AML-193 (cell line): ENCODE measurements at regions not wholly inside any gene's neighbourhood (a gene's known extent, or its start where the extent isn't known, plus 50 kb on each side); places are given as distances from the start of the nearest gene placed in this dataset.
"Not testable (repeated sequence)": the region's sequence is repeated elsewhere in the genome, so short reads cannot be mapped to it uniquely, and the experiment has no call there.

Experiments
- DNase-seq, 2 experiments: peaks; one replicate each; lab custom pipeline; 2025; lab: John Stamatoyannopoulos, UW

DNA sequence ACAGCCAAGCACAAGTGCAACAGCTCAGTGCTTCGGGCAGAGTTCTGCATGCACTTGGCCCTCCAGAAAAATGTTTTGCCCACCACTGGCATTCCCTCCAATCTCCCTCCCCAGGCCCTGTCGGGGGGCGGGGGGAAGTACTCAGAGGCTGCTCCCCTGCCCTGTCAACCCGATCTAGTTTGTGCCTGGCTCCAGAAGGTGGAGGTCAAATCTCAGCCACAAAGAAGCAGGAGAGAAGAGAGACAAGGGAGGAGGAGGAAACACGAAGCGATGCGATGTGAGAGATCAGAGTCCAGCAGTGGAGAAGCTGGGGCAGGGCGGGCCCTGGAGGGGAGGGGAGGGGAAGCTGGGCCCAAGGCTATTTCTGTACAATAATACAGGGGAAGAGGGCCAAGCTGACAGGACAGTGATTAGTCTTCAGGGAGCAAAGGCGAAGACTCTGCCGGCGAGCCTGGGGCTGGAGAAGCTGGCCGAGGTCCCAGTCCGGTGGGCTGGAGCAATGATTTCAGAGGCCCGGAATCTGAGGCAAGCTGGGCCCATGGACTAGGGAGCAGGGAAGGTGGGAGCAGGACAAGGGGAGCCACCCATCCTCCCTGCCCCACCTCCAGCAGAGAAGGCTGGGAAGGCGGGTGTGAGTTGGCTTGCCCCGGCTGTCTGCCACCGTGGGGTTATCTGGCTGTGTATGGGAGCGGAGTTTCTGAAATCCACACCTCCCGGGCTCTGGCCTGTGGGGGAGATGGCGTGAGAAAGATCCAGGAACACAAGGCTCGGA lies 167.1 kb downstream of the EFNB1 start:
- no peak for DNase-seq

DNA sequence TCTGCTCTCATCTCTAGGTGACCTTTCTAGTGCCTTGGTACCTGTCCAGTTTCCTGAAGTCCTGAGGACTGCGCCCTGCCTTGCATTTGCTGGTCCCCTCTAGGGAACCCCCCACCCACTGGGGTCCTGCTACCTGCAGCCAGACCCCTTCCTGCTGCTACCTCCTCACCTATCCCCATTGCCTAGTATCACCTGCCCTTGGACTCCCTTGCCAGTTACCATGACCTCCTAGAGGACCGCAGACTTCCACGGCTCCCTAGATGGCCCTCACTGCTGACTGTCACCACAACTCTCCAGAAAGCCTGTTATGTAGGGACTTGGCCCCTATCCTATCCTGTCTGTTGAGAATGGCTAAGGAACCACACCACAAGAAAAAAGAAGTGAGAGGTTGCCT lies 166.6 kb downstream of the EFNB1 start:
- no peak for DNase-seq

DNA sequence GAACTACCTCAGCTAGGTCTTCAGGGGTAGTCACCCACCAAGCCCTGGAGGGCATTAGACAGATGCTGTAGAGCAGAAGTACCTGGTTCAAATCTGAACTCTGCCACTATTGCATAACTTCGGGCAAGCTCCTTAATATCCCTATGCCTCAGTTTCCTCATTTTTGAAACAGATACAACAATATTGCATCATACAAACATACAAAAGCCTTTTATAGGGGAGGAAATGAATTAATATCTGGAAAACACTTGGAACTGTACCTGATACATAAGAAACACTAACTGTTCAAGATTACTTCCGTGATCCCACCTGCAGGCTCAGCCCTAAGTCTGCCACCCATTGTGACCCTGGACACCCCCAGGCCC lies 166.1 kb downstream of the EFNB1 start:
- no peak for DNase-seq

DNA sequence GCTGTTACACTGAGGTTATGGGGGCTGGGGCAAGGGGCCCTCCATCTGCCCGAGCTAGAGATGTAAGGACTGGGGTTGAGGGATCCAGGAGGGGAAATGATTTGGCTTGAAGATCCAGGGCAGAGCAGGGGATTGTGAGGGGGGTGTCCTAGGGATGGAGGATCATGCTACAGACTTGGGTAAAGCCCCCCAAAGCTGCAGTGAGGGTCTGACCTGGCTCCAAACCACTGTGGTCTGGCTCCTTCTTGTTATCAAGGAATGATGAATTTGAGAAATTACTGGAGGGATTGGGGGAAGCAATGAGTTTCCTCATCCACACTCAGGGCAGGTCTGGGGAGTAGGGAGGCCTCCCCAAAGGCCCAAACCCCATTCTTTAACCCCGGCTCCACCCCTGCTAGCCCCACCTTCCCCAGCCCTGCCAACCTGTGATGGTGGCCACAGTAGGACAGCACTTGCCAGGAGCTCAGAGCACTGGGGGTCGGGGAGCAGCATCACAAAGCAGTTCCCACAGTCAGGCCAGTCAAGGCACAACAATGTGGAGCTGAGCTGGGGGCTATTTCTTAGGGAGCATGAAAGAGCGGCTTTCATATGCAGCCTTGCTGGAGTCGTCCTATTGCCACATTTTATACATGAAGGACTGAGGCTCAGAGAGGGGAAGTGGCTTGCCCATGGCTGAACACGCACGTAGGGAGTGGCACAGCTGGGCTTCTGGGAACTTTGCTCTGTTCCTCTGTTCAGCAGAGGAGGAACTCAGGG lies 165.5 kb downstream of the EFNB1 start:
- no peak for DNase-seq

DNA sequence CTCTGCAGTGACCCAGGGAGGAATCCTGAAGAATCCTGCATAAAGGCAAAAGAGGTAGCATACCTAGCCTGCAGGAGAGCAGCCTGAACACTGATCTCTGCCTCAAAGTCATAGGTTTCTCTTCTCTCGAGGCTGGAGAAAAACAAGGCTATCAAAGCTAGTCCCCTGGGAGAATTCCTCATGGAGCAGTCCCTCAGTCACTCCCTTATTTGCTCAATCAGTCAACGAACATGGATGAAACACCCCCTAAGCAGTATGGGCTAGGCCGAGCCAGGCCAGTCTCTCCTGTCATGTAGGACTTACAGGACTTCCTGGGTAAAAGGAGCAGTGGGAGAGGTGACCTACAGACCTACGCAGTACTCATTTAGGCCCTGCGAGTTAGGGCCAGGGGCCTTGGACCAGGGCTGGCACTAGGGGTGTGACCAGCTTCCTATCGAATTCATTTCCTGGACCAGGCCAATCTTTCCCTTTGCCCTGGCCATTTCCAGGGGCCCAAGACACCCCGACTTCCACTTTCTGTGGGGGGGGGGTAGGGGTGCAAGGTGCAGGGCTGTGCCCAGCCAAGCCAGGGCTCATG lies 164.1 kb downstream of the EFNB1 start:
- DNase-seq, result no peak

DNA sequence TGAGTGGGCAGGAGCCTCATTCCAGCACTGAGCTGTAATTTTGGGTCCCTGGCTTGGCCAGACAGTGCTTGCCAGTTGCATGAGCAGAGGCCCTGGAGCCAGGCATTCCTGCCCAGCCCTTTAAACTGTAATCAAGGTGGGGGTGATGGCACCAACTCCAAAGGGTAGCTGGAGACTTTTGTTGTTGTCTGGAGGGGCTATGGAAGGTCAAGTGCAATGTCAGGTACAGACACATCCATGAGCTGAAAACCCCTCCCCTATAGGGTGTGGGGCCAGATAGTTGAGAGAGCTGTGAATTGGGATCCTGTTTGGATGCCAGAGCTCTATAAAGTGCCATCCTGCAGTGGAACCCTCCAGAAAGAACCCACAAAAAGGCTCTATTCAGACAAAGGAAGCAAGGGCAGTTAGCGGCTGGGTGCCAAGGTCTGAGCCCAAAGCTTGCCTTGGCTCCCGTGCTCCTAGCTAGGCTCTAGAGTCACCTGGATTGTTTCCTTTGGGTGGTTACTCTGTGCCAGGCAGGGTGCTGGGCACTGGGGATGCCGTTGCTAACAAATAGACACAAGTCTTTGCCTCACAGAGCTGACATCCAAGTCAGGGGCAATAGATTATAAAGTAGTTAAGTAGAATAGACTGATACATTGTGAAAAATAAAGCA lies 163.0 kb downstream of the EFNB1 start:
- no peak for DNase-seq

DNA sequence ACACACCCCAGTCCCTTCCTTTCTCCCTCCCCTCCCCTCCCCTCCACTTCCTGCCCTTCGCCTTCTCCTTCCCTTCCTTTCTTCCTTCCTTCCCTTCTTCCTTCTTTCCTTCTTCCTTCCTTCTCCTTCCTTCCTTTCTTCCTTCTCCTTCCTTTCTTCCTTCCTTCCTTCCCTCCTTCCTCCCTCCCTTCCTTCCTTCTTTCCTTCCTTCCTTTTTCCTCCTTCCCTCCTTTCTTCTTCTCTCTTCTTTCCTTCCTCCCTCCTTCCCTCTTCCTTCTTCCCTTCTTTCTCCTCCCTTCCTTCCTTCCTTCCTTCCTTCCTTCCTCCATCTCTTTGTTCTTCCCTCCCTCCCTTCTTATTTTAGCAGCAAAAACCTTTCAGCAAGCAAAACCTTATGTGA lies 162.1 kb downstream of the EFNB1 start:
- no peak for DNase-seq

DNA sequence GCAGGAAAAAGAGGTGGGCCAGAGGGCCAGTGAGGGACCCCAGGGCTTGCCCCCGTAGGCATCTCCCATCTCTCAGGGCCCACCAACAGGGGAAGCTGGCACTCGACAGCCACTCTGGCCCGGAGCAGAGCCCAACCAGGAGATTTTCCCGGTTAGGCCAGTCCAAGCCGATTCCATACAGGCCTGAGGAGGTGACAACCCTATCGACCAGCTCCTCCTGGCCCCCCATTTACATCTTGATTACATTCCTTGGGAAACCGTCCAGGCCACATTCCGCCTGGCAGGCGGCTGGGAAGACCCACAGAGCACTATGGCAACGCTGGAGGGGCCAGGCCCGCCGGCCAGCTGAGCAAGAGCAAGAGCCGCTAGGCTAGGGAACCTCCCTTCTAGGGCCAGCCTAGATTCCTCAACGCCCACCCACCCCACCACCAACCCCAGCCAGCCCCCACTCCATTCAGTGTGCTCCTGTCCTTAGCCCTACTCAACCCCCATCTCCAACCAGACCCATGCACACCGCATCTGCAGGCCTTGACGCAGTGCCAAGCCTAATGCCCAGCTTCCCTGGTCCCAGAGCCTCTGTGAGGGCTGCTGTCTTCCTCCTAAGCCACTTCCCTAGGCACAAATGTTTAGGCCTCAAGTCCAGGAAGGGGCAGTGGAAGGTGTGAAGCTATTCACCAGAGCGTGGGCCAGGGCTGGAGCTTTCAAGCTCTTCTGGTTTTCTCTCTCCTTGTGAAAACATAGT lies 161.2 kb downstream of the EFNB1 start:
- DNase-seq, result no peak

DNA sequence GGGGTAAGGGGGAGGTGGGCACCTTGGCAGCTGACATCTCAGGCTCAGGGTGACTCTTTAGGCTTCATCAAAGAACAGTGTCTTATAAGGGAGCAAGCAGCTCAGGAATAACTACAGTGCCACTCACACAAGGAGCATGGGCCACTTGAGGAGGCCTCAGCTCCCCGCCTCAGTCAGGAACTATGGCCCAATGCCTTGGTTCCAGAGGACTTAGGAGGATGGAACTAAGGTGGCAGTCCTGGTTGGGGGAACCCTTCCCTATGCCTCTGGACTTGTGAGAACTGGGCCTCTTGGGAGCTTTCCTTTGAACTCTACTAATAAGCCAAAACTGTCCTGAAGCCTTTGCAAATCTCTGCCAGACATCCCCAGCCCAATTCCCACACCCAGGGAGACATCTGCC lies 160.6 kb downstream of the EFNB1 start:
- DNase-seq, result no peak

DNA sequence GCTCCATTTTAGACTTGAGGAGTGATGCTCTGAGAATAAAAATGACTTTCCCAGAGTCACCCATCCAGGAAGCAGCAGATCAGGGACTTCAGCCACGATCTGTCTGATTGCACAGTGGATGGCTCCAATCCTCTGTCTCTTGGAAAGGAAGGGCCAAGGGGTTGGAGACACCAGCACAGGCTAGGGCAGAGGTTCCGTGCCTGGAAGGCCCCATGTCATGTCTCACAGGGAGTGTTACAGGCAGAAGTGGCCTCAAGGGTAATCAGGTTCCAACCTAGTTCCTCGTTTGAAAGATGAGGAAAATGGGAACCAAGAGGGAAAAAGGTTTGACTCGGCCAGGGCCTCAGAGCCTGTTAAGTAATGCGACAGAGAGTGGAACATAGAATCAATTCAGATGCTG lies 160.0 kb downstream of the EFNB1 start:
- DNase-seq, result no peak

DNA sequence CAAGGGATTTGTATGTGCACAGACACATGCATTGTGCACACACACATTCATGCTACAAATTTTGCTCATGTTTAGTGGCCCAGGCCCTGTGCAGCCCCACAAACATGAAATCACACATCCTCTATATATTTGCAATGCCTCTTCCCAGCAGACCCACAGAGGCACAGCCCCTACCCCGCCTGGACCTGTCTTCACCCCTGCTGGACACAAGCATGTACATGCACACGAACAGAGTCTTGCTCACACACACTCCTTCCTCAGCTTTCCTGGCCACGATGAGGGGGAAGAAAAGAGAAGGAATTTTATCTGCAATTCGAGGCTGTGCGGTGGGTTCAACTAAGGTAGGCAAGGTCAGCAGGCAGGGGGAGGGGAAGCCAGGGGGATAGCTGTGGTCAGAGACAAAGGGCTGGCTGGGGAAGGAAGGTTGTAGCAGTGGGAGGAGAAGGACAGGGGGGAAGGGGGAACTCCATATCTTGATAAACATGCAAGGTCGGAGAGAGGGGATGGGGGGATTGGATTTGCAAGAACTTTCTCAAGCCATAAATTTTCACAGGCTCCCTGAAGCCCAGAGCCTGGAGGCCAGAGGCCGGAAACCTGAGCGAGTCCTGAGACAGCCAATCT lies 156.4 kb downstream of the EFNB1 start:
- DNase-seq, result no peak

DNA sequence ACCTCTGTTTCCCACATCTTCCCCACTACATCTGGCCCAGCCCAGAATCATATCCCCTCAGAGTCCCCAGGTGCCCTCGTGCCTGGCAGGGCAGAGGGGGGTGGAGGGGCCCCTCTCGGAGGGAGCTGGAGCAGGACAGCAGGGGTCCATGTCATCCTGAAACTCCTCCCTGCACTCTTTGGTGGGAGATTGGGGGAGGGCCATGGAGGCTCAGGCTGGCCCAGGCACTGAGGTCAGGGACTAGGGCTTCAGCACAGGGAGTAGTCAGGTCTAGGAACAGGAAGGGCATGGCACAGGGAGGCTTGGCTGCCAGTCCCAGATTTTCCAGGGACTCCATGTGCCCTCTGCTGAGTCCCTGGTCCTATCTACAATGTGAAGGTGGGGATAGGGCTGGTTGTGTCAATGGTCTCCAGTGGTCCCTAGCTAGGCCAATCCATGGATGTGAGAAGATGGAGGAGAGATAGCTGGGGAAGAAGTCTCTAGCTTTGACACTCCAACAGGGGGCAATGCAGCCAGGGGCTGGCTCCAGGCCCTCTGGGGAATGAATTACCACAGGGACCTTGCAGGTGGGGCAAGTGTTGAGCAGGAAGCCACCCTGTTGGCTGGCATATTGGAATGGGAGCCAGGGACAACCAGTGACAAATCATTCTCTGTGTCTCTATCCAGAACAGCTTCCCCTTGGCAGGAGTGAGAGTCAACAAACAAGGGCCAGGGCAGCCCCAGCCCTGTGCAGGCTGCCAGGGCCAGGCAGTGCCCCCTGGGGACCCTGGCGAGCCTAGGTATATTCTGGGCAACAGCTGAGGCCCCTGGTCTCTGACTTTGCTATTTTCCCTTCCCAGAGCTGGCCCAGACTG lies 154.4 kb downstream of the EFNB1 start:
- no peak for DNase-seq

DNA sequence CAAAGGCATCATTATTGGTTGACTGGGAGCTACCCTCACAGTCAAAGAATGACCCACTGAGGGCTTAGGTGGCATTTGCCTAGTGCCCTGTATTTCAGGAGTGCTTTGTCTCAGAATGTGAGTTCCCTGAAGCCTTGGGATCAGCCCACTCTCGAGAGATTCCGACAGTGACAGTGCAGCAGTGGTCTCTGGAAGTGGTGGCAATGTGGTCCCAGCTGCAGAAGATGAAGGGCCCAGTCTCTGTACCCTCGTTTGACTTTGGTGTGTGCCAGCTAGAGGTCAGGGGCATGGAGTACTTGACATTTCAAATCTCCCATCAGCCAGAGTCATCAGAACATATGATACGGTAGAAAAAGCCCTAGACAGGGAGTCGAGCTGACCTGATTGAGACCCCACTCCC lies 153.7 kb downstream of the EFNB1 start:
- no peak for DNase-seq

DNA sequence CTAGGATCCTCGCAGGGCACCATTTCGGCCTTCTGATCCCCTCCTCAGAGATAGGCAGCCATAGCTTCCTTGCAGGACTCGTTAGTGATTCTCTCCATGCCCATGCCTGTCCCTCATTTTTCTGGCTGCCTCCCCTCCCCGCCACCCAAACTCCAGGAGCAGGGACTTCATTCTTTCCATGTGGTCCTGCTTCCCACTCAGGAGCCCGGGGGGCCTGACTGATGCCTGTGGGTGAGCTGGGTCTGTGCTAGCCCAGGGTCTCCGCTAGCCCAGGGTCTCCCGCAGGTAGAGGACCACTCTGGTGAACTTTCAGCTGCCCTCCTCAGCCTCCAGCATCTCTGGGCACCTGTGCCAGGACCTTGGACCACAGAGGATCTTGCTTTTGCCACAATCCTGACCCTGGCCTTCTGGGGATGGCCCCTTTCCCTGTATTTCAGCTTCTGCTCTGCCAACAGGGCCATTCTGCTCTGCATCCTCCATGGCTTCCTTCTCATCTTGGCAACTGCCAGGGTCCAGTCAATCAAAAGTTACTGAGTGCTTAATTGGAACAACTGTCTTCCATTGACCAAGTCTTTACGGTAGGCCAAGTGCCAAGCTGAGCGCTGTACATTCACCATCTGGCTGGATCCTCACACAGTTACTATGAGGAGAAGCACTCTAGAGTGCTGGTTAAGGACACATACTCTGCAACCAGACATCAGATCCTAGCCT lies 152.2 kb downstream of the EFNB1 start:
- no peak for DNase-seq

DNA sequence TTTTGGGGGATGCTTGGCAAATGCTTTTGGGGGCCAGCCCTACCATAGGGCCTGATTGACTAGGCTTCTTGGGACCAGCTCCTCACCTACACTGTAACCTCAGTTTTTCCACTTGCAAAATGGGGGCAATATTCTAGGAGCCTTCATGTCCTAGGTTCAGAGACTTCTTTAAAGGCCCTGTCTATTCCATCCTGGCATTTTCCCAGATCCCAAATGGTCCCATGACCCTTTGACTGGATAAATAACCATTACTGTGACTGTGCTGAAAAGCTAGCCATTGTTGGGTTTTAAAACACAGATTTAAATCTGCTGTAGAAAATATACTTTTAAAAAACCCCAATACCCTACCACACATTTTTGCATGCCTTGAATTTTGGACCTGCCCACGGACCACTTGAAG lies 149.8 kb downstream of the EFNB1 start:
- no peak for DNase-seq

DNA sequence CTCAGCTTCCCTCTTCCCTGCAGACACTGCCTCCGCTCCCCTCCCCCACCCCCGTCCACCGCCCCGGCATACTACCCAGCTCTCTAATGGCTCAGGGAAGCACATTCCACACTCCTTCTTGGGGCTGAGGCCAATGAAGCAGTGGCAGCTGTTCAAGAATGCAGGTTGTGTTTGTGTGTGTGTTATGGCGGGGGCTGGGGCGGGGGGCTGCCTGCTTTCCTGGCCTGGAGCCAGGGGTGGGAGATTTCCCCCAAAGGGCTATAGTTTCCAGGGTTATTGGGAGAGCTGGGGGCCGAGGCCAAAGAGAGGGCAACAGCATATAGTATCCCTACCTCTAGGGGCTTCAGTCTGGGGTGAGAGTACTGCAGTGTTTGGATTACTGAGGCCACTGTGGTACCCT lies 149.4 kb downstream of the EFNB1 start:
- DNase-seq, result no peak

DNA sequence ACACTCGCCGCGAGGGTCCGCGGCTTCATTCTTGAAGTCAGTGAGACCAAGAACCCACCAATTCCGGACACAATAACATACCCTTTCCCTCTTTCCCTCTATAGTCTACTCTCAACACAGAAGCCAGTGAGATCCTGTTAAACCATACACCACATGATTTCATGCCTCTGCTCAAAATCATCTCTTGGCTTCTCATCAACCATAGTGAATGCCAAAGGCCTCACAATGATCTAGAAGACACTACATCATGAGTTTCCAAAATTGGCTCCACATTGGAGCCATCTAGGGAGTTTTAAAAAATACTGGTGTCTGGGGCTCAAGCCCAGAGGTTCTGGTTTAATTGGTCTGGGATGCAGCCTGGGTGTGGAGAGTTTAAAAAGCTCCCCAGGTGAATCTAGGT lies 124.5 kb downstream of the EFNB1 start:
- no peak for DNase-seq

DNA sequence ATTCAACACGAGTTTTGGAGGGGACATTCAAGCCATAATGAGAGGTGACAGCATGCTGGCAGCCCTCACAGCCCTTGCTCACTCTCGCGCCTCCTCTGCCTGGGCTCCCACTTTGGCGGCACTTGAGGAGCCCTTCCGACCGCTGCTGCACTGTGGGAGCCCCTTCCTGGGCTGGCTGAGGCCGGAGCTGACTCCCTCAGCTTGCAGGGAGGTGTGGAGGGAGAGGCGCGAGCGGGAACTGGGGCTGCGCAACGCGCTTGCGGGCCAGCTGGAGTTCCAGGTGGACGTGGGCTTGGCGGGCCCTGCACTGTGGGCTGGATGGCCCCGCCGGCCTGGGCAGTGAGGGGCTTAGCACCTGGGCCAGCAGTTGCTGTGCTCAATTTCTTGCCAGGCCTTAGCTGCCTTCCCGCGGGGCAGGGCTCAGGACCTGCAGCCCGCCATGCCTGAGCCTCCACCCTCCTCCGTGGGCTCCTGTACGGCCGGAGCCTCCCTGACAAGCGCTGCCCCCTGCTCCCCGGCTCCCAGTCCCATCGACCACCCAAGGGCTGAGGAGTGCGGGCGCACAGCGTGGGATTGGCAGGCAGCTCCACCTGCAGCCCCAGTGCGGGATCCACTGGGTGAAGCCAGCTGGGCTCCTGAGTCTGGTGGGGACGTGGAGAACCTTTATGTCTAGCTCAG lies 123.3 kb downstream of the EFNB1 start:
- not testable (repeated sequence) for DNase-seq

DNA sequence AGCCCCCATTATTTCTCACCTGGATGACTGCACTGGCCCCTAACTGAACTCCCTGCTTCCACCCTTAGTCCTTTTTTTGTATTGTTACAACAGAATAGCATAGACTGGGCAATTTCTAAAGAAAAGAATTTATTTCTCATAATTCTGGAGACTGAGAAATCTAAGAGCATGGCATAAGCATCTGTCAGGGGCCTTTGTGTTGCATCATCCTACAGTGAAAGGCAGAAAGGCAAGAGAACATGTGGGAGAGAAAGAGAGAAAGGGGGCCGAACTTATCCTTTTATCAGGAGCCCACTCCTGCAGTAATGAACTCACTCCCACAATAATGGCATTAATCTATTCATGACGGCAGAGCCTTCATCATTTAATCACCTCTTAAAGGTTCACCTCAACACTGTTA lies 122.1 kb downstream of the EFNB1 start:
- no peak for DNase-seq
